IMR-90 (cell line): ENCODE measurements at regions not wholly inside any gene's neighbourhood (a gene's known extent, or its start where the extent isn't known, plus 50 kb on each side); places are given as distances from the start of the nearest gene placed in this dataset.

Source experiments
- ATAC-seq: fragments of 200-7000 bp; cut with Tn5 transposase; 2 replicates; pipeline ENCODE4 v1.9.1; 2020; ENCODE audit warnings: low read depth, mild to moderate bottlenecking, moderate library complexity
- BruUV-seq: library from RNA; stranded (reverse); fragments of 400-500 nt; replicated peaks from 2 replicates; lab custom pipeline; 2021; lab: Mats Ljungman, UMichigan
- CTCF ChIA-PET: fragments of 300-600 bp; formaldehyde crosslinking; extraction: SDS; loops from one replicate; lab custom pipeline; 2021; ENCODE audit warnings: antibody characterized with exemption; lab: Yijun Ruan, JAX
- POLR2A ChIA-PET: fragments of 300-600 bp; sonication (Branson Sonifier 250); formaldehyde crosslinking; loops from one replicate; lab custom pipeline; 2022; ENCODE audit warnings: antibody characterized with exemption; ENCODE audit not compliant: unreplicated experiment; lab: Charles Lee
- DNase-seq: peaks from one replicate; pipeline ENCODE4 v3.0.0; 2013
- H2AFZ ChIP-seq: replicated peaks from 2 replicates; pipeline ENCODE3; 2013; ENCODE audit warnings: low read length, mild to moderate bottlenecking; ENCODE audit not compliant: poor library complexity
- H2AK5ac ChIP-seq: 2 replicates; pipeline ENCODE4 v1.6.1; 2013; ENCODE audit warnings: low read depth, low read length, inconsistent platforms
- H2AK9ac ChIP-seq: replicated peaks from 2 replicates; pipeline ENCODE3; 2013; ENCODE audit warnings: mild to moderate bottlenecking, low read depth, low read length, moderate library complexity; ENCODE audit not compliant: poor library complexity
- H2BK120ac ChIP-seq: 2 replicates; pipeline ENCODE4 v1.6.1; 2013; ENCODE audit warnings: low read depth, low read length, inconsistent platforms
- H2BK15ac ChIP-seq: 3 replicates; pipeline ENCODE4 v1.6.1; 2013; ENCODE audit warnings: low read depth, low read length, inconsistent platforms
- H2BK20ac ChIP-seq: 2 replicates; pipeline ENCODE4 v1.6.1; 2013; ENCODE audit warnings: low read depth, mild to moderate bottlenecking, inconsistent platforms, low read length, moderate library complexity
- H2BK5ac ChIP-seq: 2 replicates; pipeline ENCODE4 v1.6.1; 2013; ENCODE audit warnings: mild to moderate bottlenecking, low read depth, low read length, inconsistent platforms; ENCODE audit not compliant: poor library complexity, severe bottlenecking
- H3K14ac ChIP-seq: replicated peaks from 2 replicates; pipeline ENCODE4 v1.6.1; 2013; ENCODE audit warnings: low read depth, low read length, inconsistent platforms
- H3K18ac ChIP-seq: 2 replicates; pipeline ENCODE4 v1.6.1; 2013; ENCODE audit warnings: low read depth, low read length, control low read depth
- H3K23ac ChIP-seq: 2 replicates; pipeline ENCODE4 v1.6.1; 2013; ENCODE audit warnings: low read depth, low read length, inconsistent platforms
- H3K27ac ChIP-seq: 2 replicates; pipeline ENCODE4 v1.5.1; 2013; ENCODE audit warnings: mild to moderate bottlenecking, control low read depth, low read length; ENCODE audit not compliant: insufficient read depth
- H3K27me3 ChIP-seq: 2 replicates; pipeline ENCODE4 v1.6.1; 2013; ENCODE audit warnings: low read length; ENCODE audit not compliant: control insufficient read depth, insufficient read depth
- H3K36me3 ChIP-seq: 2 replicates; pipeline ENCODE4 v1.6.1; 2013; ENCODE audit warnings: low read length, mixed read lengths; ENCODE audit not compliant: control insufficient read depth, insufficient read depth
- H3K4ac ChIP-seq: 2 replicates; pipeline ENCODE4 v1.6.1; 2013; ENCODE audit warnings: low read depth, low read length, inconsistent platforms
- H3K4me1 ChIP-seq: 2 replicates; pipeline ENCODE4 v1.6.1; 2013; ENCODE audit warnings: low read length, mixed read lengths; ENCODE audit not compliant: control insufficient read depth, insufficient read depth
- H3K4me2 ChIP-seq: 2 replicates; pipeline ENCODE4 v1.6.1; 2013; ENCODE audit warnings: low read depth, mild to moderate bottlenecking, control low read depth, low read length, moderate library complexity
- H3K4me3 ChIP-seq: 2 replicates; pipeline ENCODE4 v1.5.1; 2013; ENCODE audit warnings: low read depth, mild to moderate bottlenecking, control low read depth, low read length, moderate library complexity; ENCODE audit not compliant: insufficient read depth
- H3K56ac ChIP-seq: 2 replicates; pipeline ENCODE4 v1.6.1; 2013; ENCODE audit warnings: low read length, inconsistent platforms; ENCODE audit not compliant: insufficient read depth; ENCODE audit errors: extremely low read depth
- H3K79me1 ChIP-seq, 2 experiments: 2 replicates each; pipeline ENCODE4 v1.6.1; 2013; ENCODE audit warnings: low read length in 2 of 2, inconsistent platforms in 1 of 2, low read depth in 1 of 2
- H3K9ac ChIP-seq: 2 replicates; pipeline ENCODE4 v1.6.1; 2013; ENCODE audit warnings: low read depth, low read length, control low read depth
- H3K9me1 ChIP-seq: 2 replicates; pipeline ENCODE4 v1.6.1; 2013; ENCODE audit warnings: low read length, inconsistent platforms; ENCODE audit not compliant: insufficient read depth
- H3K9me3 ChIP-seq: 2 replicates; pipeline ENCODE4 v1.6.1; 2013; ENCODE audit warnings: low read length; ENCODE audit not compliant: control insufficient read depth, insufficient read depth
- H4K20me1 ChIP-seq: 2 replicates; pipeline ENCODE4 v1.6.1; 2013; ENCODE audit warnings: low read length, inconsistent platforms; ENCODE audit not compliant: insufficient read depth
- H4K5ac ChIP-seq: 2 replicates; pipeline ENCODE4 v1.6.1; 2013; ENCODE audit warnings: mild to moderate bottlenecking, low read depth, low read length, control low read depth
- H4K8ac ChIP-seq, 2 experiments: 2 replicates each; pipeline ENCODE4 v1.6.1; 2013; ENCODE audit warnings: low read depth in 2 of 2, low read length in 2 of 2, control low read depth in 1 of 2, inconsistent platforms in 1 of 2
- H4K91ac ChIP-seq: 2 replicates; pipeline ENCODE4 v1.6.1; 2013; ENCODE audit warnings: low read depth, low read length, inconsistent platforms; ENCODE audit not compliant: insufficient read depth
- CEBPB ChIP-seq: IDR thresholded peaks from 2 replicates; pipeline ENCODE4 v1.6.1; 2012; ENCODE audit warnings: low read depth, low read length, improper control_type of control experiment
- CHD1 ChIP-seq: IDR thresholded peaks from 2 replicates; pipeline ENCODE4 v1.6.1; 2012; ENCODE audit warnings: low read depth, low read length, improper control_type of control experiment
- ELK1 ChIP-seq: fragments of 150-350 bp; IDR thresholded peaks from 2 replicates; pipeline ENCODE4 v1.6.1; 2016; ENCODE audit warnings: low read depth, mild to moderate bottlenecking, low read length, moderate library complexity, borderline replicate concordance
- FOS ChIP-seq: fragments of 150-350 bp; IDR thresholded peaks from 2 replicates; pipeline ENCODE4 v1.6.1; 2016; ENCODE audit warnings: low read depth, low read length
- MAFK ChIP-seq: IDR thresholded peaks from 2 replicates; pipeline ENCODE4 v1.6.1; 2012; ENCODE audit warnings: low read depth, low read length, improper control_type of control experiment
- MXI1 ChIP-seq: IDR thresholded peaks from 2 replicates; pipeline ENCODE4 v1.6.1; 2012; ENCODE audit warnings: low read depth, mild to moderate bottlenecking, low read length, moderate library complexity, borderline replicate concordance
- NFE2L2 ChIP-seq: fragments of 150-350 bp; IDR thresholded peaks from 2 replicates; pipeline ENCODE4 v1.6.1; 2016; ENCODE audit warnings: low read depth, mild to moderate bottlenecking, low read length
- POLR2A ChIP-seq: IDR thresholded peaks from 2 replicates; pipeline ENCODE4 v1.6.1; 2012; ENCODE audit warnings: mild to moderate bottlenecking, low read depth, low read length
- USF2 ChIP-seq: fragments of 150-350 bp; IDR thresholded peaks from 2 replicates; pipeline ENCODE4 v1.6.1; 2017; ENCODE audit warnings: mild to moderate bottlenecking, antibody characterized with exemption, low read length, low read depth
- WGBS, 2 experiments: methylation state at CpG; one replicate each; pipeline versions ENCODE4 v1.1.5 to v1.1.7; 2013; ENCODE audit warnings: missing lambda C conversion rate in 2 of 2; ENCODE audit not compliant: insufficient read length in 1 of 2; ENCODE audit errors: extremely low coverage in 2 of 2; 5-methylcytosine and 5-hydroxymethylcytosine counted together
- dilution Hi-C: fragments of 300-500 bp; cut with HindIII; formaldehyde crosslinking; loops from one replicate; pipeline ENCODE4 v1.14.3; 2018; ENCODE audit warnings: low sequenced_read_pairs; ENCODE audit not compliant: unreplicated experiment
- in situ Hi-C: fragments of 300-500 bp; cut with MboI; formaldehyde crosslinking; loops from 3 replicates; pipeline ENCODE4 v1.14.3; 2019; ENCODE audit warnings: low sequenced_read_pairs, inconsistent platforms, mixed read lengths
- intact Hi-C: fragments of 100-400 bp; cut with micrococcal nuclease; formaldehyde crosslinking; loops from 2 replicates; pipeline ENCODE4 v1.10.0; 2022
- TF ChIP-seq, protein P1 (sequence below): conservative IDR thresholded peaks from 2 replicates; pipeline ENCODE4 v1.5.1; 2012; ENCODE audit warnings: mild to moderate bottlenecking, low read depth, low read length, improper control_type of control experiment

GRCh38 chr2:49567811-49568600 lies 413.7 kb upstream of the FSHR start:
- Histone ChIP-seq H4K5ac (no peak overlapping the region), H3K4me2 (no peak overlapping the region), H3K14ac (no peak overlapping the region), H3K9me3 (no peaks in the 10 kb centered on the region), H3K4ac (no peak overlapping the region), H3K23ac (no peak overlapping the region), H2BK120ac (no peak overlapping the region), H3K18ac (no peak overlapping the region), H3K27ac (no peak overlapping the region), H3K36me3 (no peaks in the 10 kb centered on the region), H2BK15ac (no peak overlapping the region), H3K4me1 (no peaks in the 10 kb centered on the region), H2BK5ac (no peak overlapping the region), H4K8ac (no peak overlapping the region), H3K56ac (no peak overlapping the region), H2AK9ac (no peak overlapping the region), H4K91ac (no peak overlapping the region), H3K4me3 (no peak overlapping the region), H4K20me1 (no peaks in the 10 kb centered on the region), H3K9me1 (no peaks in the 10 kb centered on the region), H3K79me1 (no peaks in the 10 kb centered on the region), H2BK20ac (no peak overlapping the region), H2AFZ (no peak overlapping the region), H3K27me3 (no peaks in the 10 kb centered on the region), H3K9ac (no peak overlapping the region), H2AK5ac (no peak overlapping the region)
- in situ Hi-C loops: no loop called here
- no peak for TF ChIP-seq NFE2L2
- TF ChIP-seq ELK1: no peak
- no peak for TF ChIP-seq MAFK
- no peak for TF ChIP-seq CEBPB
- TF ChIP-seq USF2: no peak
- no peak for TF ChIP-seq POLR2A
- no peak for TF ChIP-seq CHD1
- no peak for TF ChIP-seq FOS
- TF ChIP-seq MXI1: no peak
- TF ChIP-seq, protein P1, sequence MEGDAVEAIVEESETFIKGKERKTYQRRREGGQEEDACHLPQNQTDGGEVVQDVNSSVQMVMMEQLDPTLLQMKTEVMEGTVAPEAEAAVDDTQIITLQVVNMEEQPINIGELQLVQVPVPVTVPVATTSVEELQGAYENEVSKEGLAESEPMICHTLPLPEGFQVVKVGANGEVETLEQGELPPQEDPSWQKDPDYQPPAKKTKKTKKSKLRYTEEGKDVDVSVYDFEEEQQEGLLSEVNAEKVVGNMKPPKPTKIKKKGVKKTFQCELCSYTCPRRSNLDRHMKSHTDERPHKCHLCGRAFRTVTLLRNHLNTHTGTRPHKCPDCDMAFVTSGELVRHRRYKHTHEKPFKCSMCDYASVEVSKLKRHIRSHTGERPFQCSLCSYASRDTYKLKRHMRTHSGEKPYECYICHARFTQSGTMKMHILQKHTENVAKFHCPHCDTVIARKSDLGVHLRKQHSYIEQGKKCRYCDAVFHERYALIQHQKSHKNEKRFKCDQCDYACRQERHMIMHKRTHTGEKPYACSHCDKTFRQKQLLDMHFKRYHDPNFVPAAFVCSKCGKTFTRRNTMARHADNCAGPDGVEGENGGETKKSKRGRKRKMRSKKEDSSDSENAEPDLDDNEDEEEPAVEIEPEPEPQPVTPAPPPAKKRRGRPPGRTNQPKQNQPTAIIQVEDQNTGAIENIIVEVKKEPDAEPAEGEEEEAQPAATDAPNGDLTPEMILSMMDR: no peak
- ChIA-PET CTCF (no interaction called here), POLR2A (no interaction called here)
- BruUV-seq: no TSS peak
- dilution Hi-C loops: no loop called here
- DNase-seq (no peak), ATAC-seq (no peak)
- no CpG with 5 or more reads among the region's 3 CpGs for WGBS, 2 experiments
- intact Hi-C loops: no loop called here
